NCI-H146 treated with DMSO at 0.1 percent for 48 hours (cell line): ENCODE measurements at regions not wholly inside any gene's neighbourhood (a gene's known extent, or its start where the extent isn't known, plus 50 kb on each side); places are given as distances from the start of the nearest gene placed in this dataset.

Source experiments
- DNase-seq: peaks from one replicate; lab custom pipeline; 2025; ENCODE audit not compliant: unreplicated experiment; lab: John Stamatoyannopoulos, UW

- no peak for DNase-seq
These were observed 205.0 kb upstream of the TECRL start for GRCh38 chr4:64614276-64614675.

GRCh38 chr4:64613046-64613445 is 203.8 kb upstream of the TECRL start:
- DNase-seq, result no peak

GRCh38 chr4:64598066-64598465 is 188.8 kb upstream of the TECRL start:
- DNase-seq, result no peak

- no peak for DNase-seq
These were observed 185.5 kb upstream of the TECRL start for GRCh38 chr4:64594723-64595122.

- DNase-seq, result no peak
These were observed 179.3 kb upstream of the TECRL start for GRCh38 chr4:64588507-64588906.

GRCh38 chr4:64584981-64585557 is 175.8 kb upstream of the TECRL start:
- DNase-seq, result peak; percentile 31

- DNase-seq, result no peak
These were observed 174.9 kb upstream of the TECRL start for GRCh38 chr4:64584125-64584524.

GRCh38 chr4:64582492-64582891 is 173.2 kb upstream of the TECRL start:
- DNase-seq, result no peak

- no peak for DNase-seq
These were observed 172.2 kb upstream of the TECRL start for GRCh38 chr4:64581422-64581821.

GRCh38 chr4:64564126-64564525 is 154.9 kb upstream of the TECRL start:
- DNase-seq, result no peak

GRCh38 chr4:64559571-64559970 is 150.3 kb upstream of the TECRL start:
- no peak for DNase-seq

- DNase-seq, result no peak
These were observed 141.9 kb upstream of the TECRL start for GRCh38 chr4:64551125-64551524.

GRCh38 chr4:64545593-64545992 is 136.3 kb upstream of the TECRL start:
- no peak for DNase-seq

- DNase-seq, result peak; percentile 62
These were observed 130.1 kb upstream of the TECRL start for GRCh38 chr4:64539234-64539849.

- peak; percentile 5 for DNase-seq
These were observed 129.0 kb upstream of the TECRL start for GRCh38 chr4:64538219-64538618.

GRCh38 chr4:64533637-64534036 is 124.4 kb upstream of the TECRL start:
- no peak for DNase-seq

GRCh38 chr4:64533159-64533558 is 123.9 kb upstream of the TECRL start:
- DNase-seq, result no peak

- no peak for DNase-seq
These were observed 111.2 kb upstream of the TECRL start for GRCh38 chr4:64520421-64520820.

- DNase-seq, result no peak
These were observed 109.3 kb upstream of the TECRL start for GRCh38 chr4:64518600-64518999.

GRCh38 chr4:64516176-64516575 is 106.9 kb upstream of the TECRL start:
- no peak for DNase-seq

- DNase-seq, result no peak
These were observed 98.8 kb upstream of the TECRL start for GRCh38 chr4:64508089-64508488.

GRCh38 chr4:64503945-64504675 is 94.9 kb upstream of the TECRL start:
- DNase-seq, result no peak
